ENCODE measurements at regions not wholly inside any gene's neighbourhood (a gene's known extent, or its start where the extent isn't known, plus 50 kb on each side); places are given as distances from the start of the nearest gene placed in this dataset.
A peak's percentile ranks its signal among the peaks of the same experiment; 100 is the strongest.

DNA sequence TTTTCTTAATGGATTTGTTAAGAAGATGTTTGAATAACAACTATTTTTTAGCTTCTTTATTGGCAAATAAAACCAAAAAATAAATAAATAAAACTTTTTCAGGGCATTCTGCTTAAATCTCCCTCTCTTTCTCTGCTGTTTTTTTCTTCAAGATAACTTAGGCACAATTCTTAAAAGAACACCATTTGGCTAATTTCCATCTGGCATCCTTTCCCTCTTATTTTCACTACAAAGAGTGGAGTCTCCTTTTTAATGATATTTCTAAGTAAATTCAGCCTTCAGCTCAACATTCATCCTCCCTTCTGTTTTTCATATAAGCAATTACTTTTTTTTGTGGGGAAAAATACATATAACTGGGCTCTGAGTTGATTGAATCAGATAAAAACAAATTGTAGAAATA lies 88.1 kb downstream of the PCDH7 start:
- no peak overlapping the region for H3K4me3 ChIP-seq (ENCODE audit: low read length)
- TF ChIP-seq CTCF (conservative IDR thresholded peaks at IDR 0.05; ENCODE audit: low read depth, low read length), result no peak
- DNase-seq (ENCODE audit: low read depth), result no peak

DNA sequence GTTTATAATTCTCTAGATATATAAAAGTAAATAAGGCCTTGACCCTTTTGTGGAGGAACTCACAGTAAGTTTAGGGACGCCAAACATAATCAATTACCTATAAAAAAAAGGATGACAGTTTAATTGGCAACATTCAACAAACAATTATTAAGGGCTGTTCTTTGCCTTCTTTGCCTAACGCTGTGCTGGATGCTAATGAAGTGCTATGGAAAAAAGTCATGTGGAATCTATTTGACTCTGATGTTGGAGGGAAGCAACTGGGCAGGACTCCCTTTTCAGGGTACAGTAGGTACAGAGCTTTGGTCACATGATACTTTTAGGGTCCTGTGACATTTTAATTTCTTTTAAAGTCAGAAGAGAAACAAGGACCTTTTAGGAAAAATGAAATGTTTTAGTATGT lies 91.1 kb downstream of the PCDH7 start:
- no peak overlapping the region for H3K4me3 ChIP-seq (ENCODE audit: low read length)
- DNase-seq (ENCODE audit: low read depth), result no peak
- TF ChIP-seq CTCF (conservative IDR thresholded peaks at IDR 0.05; ENCODE audit: low read depth, low read length), result no peak

- no peak for TF ChIP-seq CTCF (conservative IDR thresholded peaks at IDR 0.05; ENCODE audit: low read depth, low read length)
- DNase-seq (ENCODE audit: low read depth), result no peak
- no peak overlapping the region for H3K4me3 ChIP-seq (ENCODE audit: low read length)
Observed at GRCh38 chr4:30815685-30816084, 95.5 kb downstream of the PCDH7 start.

GRCh38 chr4:30817447-30817846 lies 97.3 kb downstream of the PCDH7 start:
- no peak for DNase-seq (ENCODE audit: low read depth)
- no peak for TF ChIP-seq CTCF (conservative IDR thresholded peaks at IDR 0.05; ENCODE audit: low read depth, low read length)
- H3K4me3 ChIP-seq (ENCODE audit: low read length), result no peak overlapping the region

GRCh38 chr4:30818541-30818940 lies 98.4 kb downstream of the PCDH7 start:
- no peak for DNase-seq (ENCODE audit: low read depth)
- no peak for TF ChIP-seq CTCF (conservative IDR thresholded peaks at IDR 0.05; ENCODE audit: low read depth, low read length)
- H3K4me3 ChIP-seq (ENCODE audit: low read length), result no peak overlapping the region

DNA sequence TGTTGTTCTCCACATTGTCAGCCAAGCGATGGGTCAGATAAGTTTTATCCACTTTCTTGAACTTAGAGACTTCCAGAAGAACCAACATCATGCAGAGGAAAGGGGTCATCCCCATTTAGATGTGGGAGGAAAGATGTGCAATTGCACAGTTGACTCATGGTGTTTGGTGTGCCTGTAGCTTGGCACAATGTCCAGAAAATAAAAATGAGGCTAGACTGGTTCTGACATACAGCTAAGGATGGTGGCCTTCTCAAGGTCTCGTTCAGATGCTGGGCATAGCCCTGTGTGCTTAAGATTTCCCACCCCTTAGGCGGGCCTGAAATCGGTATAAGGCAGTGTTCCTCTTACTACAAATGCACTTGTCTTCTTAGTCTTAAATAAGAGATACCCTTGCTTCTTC lies 101.1 kb downstream of the PCDH7 start:
- H3K4me3 ChIP-seq (ENCODE audit: low read length), result peak overlapping the region; percentile 3
- no peak for DNase-seq (ENCODE audit: low read depth)
- no peak for TF ChIP-seq CTCF (conservative IDR thresholded peaks at IDR 0.05; ENCODE audit: low read depth, low read length)

DNA sequence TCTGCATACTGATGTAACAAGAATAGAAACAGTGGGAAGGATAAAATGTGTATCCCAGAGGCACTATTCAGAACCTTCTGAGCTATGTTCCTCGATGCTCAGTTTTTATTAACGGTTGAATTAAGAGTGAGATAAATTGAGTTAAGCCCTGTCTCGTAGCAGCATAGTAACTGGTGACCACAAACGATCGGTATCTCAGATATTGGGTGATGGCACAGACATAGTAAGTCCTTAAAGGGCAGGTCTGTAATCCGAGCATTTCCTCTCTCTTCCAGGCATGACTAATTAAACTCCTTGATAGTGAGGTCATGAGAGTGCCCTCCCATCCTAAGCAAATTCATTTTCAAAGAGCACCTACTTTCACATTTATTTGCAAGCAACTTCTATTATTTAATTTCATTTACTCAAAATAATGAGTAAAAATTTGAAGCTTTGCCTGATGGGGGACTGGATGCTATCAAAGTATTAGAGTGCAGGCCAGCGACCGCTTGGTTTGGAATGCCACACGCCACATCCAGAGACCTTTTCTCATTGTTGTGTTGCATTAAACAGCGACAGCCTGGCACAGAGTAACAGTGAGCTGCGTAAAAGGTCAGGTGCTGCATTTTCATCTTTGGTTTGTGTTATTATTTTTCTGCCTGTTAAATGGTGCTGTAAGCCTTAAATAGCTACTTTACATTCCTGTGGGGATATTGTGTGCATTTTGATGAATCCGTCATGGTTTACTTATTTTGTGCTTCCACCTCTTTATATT lies 101.9 kb downstream of the PCDH7 start:
- peak overlapping the region; percentile 32 for H3K4me3 ChIP-seq (ENCODE audit: low read length)
- DNase-seq (ENCODE audit: low read depth), result peak; percentile 90
- no peak for TF ChIP-seq CTCF (conservative IDR thresholded peaks at IDR 0.05; ENCODE audit: low read depth, low read length)

All from retinal pigment epithelial cell (primary cell).